ENCODE measurements at regions not wholly inside any gene's neighbourhood (a gene's known extent, or its start where the extent isn't known, plus 50 kb on each side); places are given as distances from the start of the nearest gene placed in this dataset.

DNA sequence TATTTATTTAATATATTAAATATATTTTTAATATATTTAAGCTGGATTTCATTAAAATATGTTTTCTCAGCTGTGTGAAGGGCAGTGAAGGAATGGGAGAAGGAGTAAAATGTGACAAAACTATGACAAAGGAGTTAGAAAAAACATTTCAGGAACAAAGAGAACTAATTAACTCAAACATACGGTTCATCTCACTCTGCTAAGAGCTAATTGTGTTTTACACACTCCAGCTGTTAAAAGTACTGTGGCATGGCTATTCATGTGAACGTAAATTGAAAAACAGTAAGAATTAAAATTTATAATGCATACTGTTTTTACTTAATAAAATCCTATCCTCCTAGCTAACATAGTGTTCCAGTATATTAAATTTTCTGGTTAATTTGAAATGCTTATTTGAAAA is 262.5 kb upstream of the GNAI1 start:
- DNase-seq (ENCODE audit: low read depth in 2 of 2), result no peak

DNA sequence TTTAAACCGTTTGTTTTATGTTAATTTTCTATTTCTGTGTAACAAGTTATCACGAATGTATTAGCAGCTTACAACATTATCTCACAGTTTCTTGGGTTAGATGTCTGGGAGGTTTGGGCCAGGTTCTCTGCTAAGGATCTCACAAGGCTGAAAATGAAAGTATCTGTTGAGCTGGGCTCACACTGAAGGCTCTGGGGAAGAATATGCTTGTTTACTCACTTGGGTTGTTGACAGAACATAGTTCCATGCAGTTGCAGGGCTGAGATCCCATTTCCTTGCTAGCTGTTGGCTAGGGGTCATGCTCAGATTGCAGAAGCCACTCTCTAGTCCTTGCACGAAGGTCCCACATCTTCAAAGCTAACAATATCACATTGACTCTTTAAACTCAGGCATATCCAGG is 266.6 kb upstream of the GNAI1 start:
- no peak for DNase-seq (ENCODE audit: low read depth in 2 of 2)

GRCh38 chr7:79862447-79863210 is 272.0 kb upstream of the GNAI1 start:
- no peak for DNase-seq (ENCODE audit: low read depth in 2 of 2)

- DNase-seq (ENCODE audit: low read depth in 2 of 2), result no peak
Measured at GRCh38 chr7:79855172-79855571, 279.5 kb upstream of the GNAI1 start.

DNA sequence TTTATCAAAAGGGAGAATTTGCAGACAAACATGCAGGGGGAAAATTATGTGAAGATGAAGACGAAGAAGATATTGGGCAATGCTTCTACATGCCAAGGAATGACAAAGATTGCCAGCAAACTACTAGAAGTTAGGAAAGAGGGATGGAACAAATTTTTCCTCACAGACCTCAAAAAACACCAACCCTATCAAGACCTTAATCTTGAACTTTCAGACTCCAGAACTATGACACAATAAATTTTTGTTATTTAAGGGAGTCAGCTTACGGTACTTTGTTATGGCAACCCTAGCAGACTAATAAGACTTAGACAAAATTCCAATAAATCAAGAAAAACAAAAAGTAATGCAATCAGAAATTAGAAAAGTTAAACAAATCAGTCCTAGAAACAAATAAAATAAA is 280.0 kb upstream of the GNAI1 start:
- DNase-seq (ENCODE audit: low read depth in 2 of 2), result no peak

DNA sequence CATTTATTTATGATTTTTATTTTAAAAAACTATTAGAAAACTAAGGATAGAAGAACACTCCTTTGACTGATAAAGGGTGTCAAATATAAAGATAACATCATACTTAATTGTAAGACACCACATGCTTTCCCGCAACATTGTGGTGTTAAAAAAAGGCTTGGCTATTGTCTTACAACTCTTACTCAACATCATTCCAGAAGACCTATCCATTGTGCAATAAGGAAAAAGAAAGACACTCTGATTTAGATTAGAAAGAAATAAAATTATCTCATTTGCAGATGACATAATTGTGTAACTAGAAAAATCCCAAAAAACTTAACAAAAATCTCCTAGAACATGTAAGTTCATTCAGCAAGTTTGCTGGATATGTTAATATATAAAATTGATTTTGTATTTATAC is 296.7 kb upstream of the GNAI1 start:
- no peak for DNase-seq (ENCODE audit: low read depth in 2 of 2)

DNA sequence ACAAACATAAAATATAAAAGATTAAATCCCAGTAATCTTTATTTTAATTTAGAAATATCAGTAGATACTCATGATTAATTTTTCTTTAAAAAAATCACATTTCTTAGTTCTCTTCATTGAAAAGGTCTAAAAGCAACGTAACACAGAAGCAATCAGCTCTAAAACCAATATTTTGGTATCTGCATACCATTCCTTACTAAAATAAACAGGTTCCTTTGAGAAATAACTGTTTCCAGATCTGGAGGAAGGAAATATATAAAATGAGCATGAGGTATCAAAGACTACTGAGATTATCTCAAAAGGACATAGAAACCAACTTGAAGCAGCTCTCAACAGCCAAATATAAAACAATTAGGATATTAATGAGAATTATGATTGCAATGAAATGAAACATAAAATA is 301.0 kb upstream of the GNAI1 start:
- DNase-seq (ENCODE audit: low read depth in 2 of 2), result no peak

GRCh38 chr7:79828866-79829265 is 305.8 kb upstream of the GNAI1 start:
- no peak for DNase-seq (ENCODE audit: low read depth in 2 of 2)

GRCh38 chr7:79823246-79823951 is 311.2 kb upstream of the GNAI1 start:
- no peak for DNase-seq (ENCODE audit: low read depth in 2 of 2)

GRCh38 chr7:79822620-79823240 is 311.9 kb upstream of the GNAI1 start:
- DNase-seq (ENCODE audit: low read depth in 2 of 2), result no peak

GRCh38 chr7:79820387-79820786 is 314.2 kb upstream of the GNAI1 start:
- DNase-seq (ENCODE audit: low read depth in 2 of 2), result no peak

DNA sequence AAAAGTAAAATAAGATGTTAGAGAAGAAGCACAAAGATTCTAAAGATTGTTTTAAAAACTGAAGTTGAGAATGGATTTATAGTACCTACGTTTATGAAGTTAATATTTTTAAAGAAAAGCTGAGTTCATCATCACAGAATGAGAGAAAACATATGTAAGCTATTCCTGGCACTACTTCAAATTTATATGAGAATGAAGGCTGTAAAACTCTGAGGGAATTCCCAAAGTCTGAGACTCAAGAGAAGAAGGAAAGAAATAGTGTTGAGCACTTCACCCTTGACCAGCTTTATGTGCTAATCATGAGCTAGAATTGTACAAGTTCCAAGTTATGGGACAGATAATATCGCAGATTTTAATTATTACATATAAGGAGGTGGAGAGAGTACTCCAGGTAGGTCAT is 323.7 kb upstream of the GNAI1 start:
- no peak for DNase-seq (ENCODE audit: low read depth in 2 of 2)

- no peak for DNase-seq (ENCODE audit: low read depth in 2 of 2)
Measured at GRCh38 chr7:79806161-79806734, 328.4 kb upstream of the GNAI1 start.

GRCh38 chr7:79790656-79791262 is 337.3 kb upstream of the MAGI2 start:
- DNase-seq (ENCODE audit: low read depth in 2 of 2), result no peak

DNA sequence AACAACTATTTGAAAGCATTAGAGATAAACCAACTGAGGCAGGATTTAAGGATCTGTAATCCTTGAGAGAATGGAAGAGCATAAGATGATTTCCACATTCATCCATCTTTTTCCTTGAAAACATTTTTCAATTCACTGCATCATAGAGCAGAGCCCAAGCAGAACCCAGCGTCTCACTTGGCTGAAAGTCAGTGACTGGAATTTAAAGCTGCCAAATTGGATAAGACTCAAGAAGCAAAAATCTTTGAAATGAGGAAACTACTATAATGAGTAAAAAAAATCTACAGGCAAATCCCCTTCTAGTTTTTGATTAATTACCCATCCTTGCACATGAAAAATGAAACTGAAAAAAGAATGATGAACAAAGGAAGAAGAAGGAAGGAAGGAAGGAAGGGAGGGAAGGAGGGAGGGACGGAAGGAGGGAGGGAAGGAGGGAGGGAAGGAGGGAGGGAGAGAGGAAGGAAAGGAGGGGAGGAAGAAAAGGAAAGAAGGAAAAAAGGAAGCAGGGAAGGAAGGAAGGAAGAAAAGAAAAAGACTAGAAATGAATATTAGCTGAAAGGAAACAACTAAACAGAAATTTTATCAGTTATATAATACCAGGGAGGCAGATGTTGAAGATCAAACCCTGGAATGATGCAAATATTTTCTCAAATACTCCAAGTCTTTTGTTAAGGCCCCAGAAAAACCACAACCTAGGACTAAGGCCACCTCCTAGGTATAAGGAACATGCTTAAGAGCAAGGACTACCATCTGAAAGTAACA is 336.3 kb upstream of the MAGI2 start:
- DNase-seq (ENCODE audit: low read depth in 2 of 2), result no peak

DNA sequence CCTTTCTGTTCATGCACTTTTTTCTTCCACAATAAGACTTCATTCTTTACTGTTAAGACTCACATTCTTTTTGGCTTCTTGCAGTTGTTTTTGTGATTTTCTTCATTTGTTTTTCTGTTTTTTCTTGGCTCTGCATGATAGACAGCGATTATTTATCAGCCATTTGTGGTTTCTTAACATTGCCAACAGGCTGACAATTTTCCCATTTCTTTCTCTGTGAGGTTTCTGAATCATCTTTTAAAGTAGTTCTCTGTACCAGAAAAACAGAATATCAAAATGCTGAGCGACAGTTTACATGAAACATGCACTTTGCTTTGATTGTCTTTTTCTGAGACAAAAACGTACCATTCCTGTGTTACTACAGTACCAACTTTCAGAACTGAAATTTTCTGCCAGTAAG is 334.2 kb upstream of the MAGI2 start:
- DNase-seq (ENCODE audit: low read depth in 2 of 2), result no peak

- no peak for DNase-seq (ENCODE audit: low read depth in 2 of 2)
Measured at GRCh38 chr7:79787096-79787495, 333.6 kb upstream of the MAGI2 start.

- DNase-seq (ENCODE audit: low read depth in 2 of 2), result no peak
Measured at GRCh38 chr7:79786187-79786586, 332.7 kb upstream of the MAGI2 start.

GRCh38 chr7:79785556-79785955 is 332.1 kb upstream of the MAGI2 start:
- no peak for DNase-seq (ENCODE audit: low read depth in 2 of 2)

GRCh38 chr7:79782906-79783305 is 329.4 kb upstream of the MAGI2 start:
- DNase-seq (ENCODE audit: low read depth in 2 of 2), result no peak

- DNase-seq (ENCODE audit: low read depth in 2 of 2), result no peak
Measured at GRCh38 chr7:79782256-79782655, 328.8 kb upstream of the MAGI2 start.

- DNase-seq (ENCODE audit: low read depth in 2 of 2), result no peak
Measured at GRCh38 chr7:79781716-79782115, 328.2 kb upstream of the MAGI2 start.

Measured in stimulated activated CD4-positive, alpha-beta T cell treated with anti-CD3 and anti-CD28 coated beads, Interleukin-1b, Interleukin-23, amount 100 ng/mL, for 4 hours (primary cell).